Rectal smooth muscle tissue (tissue), 1 donor: ENCODE measurements at regions not wholly inside any gene's neighbourhood (a gene's known extent, or its start where the extent isn't known, plus 50 kb on each side); places are given as distances from the start of the nearest gene placed in this dataset.
"Not testable (repeated sequence)": the region's sequence is repeated elsewhere in the genome, so short reads cannot be mapped to it uniquely, and the experiment has no call there.

Source experiments
- H3K27ac ChIP-seq: one replicate; pipeline ENCODE4 v1.7.0; 2013; ENCODE audit warnings: low read depth, low read length, inconsistent platforms
- H3K27me3 ChIP-seq: one replicate; pipeline ENCODE4 v1.7.0; 2013; ENCODE audit warnings: low read length; ENCODE audit not compliant: control insufficient read depth, insufficient read depth
- H3K36me3 ChIP-seq: one replicate; pipeline ENCODE4 v1.7.0; 2013; ENCODE audit warnings: low read length; ENCODE audit not compliant: control insufficient read depth, insufficient read depth
- H3K4me1 ChIP-seq: one replicate; pipeline ENCODE4 v1.7.0; 2013; ENCODE audit warnings: low read length; ENCODE audit not compliant: control insufficient read depth, insufficient read depth
- H3K4me3 ChIP-seq: one replicate; pipeline ENCODE4 v1.7.0; 2013; ENCODE audit warnings: low read length
- H3K9ac ChIP-seq: one replicate; pipeline ENCODE4 v1.7.0; 2013; ENCODE audit warnings: low read length

GRCh38 chr3:163450698-163451097 lies 1627.6 kb downstream of the SI start:
- no peaks in the 10 kb centered on the region for H3K36me3 ChIP-seq

GRCh38 chr3:163438760-163439159 lies 1639.5 kb downstream of the SI start:
- Histone ChIP-seq H3K27ac (no peak overlapping the region), H3K9ac (no peak overlapping the region), H3K27me3 (no peaks in the 10 kb centered on the region), H3K36me3 (no peaks in the 10 kb centered on the region), H3K4me1 (no peaks in the 10 kb centered on the region), H3K4me3 (no peak overlapping the region)

More at GRCh38 chr3:163450698-163451097, 1627.6 kb downstream of the SI start:
- Histone ChIP-seq H3K4me1 (no peaks in the 10 kb centered on the region), H3K27me3 (no peaks in the 10 kb centered on the region), H3K4me3 (no peak overlapping the region), H3K27ac (no peak overlapping the region), H3K9ac (no peak overlapping the region)

GRCh38 chr3:163422671-163423070 lies 1655.6 kb downstream of the SI start:
- H3K27me3 ChIP-seq = no peaks in the 10 kb centered on the region
- H3K36me3 ChIP-seq = no peaks in the 10 kb centered on the region
- H3K4me1 ChIP-seq = no peaks in the 10 kb centered on the region
- H3K27ac ChIP-seq = no peak overlapping the region
- no peak overlapping the region for H3K9ac ChIP-seq
- no peak overlapping the region for H3K4me3 ChIP-seq

- Histone ChIP-seq H3K27me3 (no peaks in the 10 kb centered on the region), H3K27ac (no peak overlapping the region), H3K4me1 (no peaks in the 10 kb centered on the region), H3K36me3 (no peaks in the 10 kb centered on the region), H3K4me3 (no peak overlapping the region), H3K9ac (no peak overlapping the region)
Observed at GRCh38 chr3:163391407-163392181, 1686.7 kb downstream of the SI start.

- Histone ChIP-seq H3K27ac (no peak overlapping the region), H3K36me3 (no peaks in the 10 kb centered on the region), H3K4me3 (no peak overlapping the region), H3K27me3 (no peaks in the 10 kb centered on the region), H3K9ac (no peak overlapping the region), H3K4me1 (no peaks in the 10 kb centered on the region)
Observed at GRCh38 chr3:163384383-163384782, 1693.9 kb downstream of the SI start.

- no peaks in the 10 kb centered on the region for H3K36me3 ChIP-seq
- H3K4me3 ChIP-seq = no peak overlapping the region
- H3K9ac ChIP-seq = no peak overlapping the region
- H3K4me1 ChIP-seq = no peaks in the 10 kb centered on the region
- no peak overlapping the region for H3K27ac ChIP-seq
- no peaks in the 10 kb centered on the region for H3K27me3 ChIP-seq
Observed at GRCh38 chr3:163382183-163382582, 1696.1 kb downstream of the SI start.

- Histone ChIP-seq H3K9ac (no peak overlapping the region), H3K27ac (no peak overlapping the region), H3K27me3 (no peaks in the 10 kb centered on the region), H3K36me3 (no peaks in the 10 kb centered on the region), H3K4me1 (no peaks in the 10 kb centered on the region), H3K4me3 (no peak overlapping the region)
Observed at GRCh38 chr3:163368168-163368567, 1710.1 kb downstream of the SI start.

GRCh38 chr3:163364717-163365116 lies 1713.6 kb downstream of the SI start:
- H3K4me1 ChIP-seq = no peaks in the 10 kb centered on the region
- no peaks in the 10 kb centered on the region for H3K27me3 ChIP-seq
- no peak overlapping the region for H3K27ac ChIP-seq
- no peak overlapping the region for H3K4me3 ChIP-seq
- no peak overlapping the region for H3K9ac ChIP-seq
- H3K36me3 ChIP-seq = no peaks in the 10 kb centered on the region

GRCh38 chr3:163362151-163362550 lies 1716.1 kb downstream of the SI start:
- Histone ChIP-seq H3K9ac (no peak overlapping the region), H3K27ac (no peak overlapping the region), H3K36me3 (no peaks in the 10 kb centered on the region), H3K4me3 (no peak overlapping the region), H3K4me1 (no peaks in the 10 kb centered on the region), H3K27me3 (no peaks in the 10 kb centered on the region)

- not testable (repeated sequence) for H3K4me3 ChIP-seq, H3K27ac ChIP-seq, H3K36me3 ChIP-seq, H3K27me3 ChIP-seq, H3K4me1 ChIP-seq, H3K9ac ChIP-seq
Observed at GRCh38 chr3:163361357-163361878, 1716.9 kb downstream of the SI start.

GRCh38 chr3:163347944-163348343 lies 1730.4 kb downstream of the SI start:
- Histone ChIP-seq H3K36me3 (no peaks in the 10 kb centered on the region), H3K4me3 (no peak overlapping the region), H3K4me1 (no peaks in the 10 kb centered on the region), H3K27ac (no peak overlapping the region), H3K9ac (no peak overlapping the region), H3K27me3 (no peaks in the 10 kb centered on the region)

GRCh38 chr3:163335429-163335828 lies 1742.9 kb downstream of the SI start:
- no peak overlapping the region for H3K27ac ChIP-seq
- H3K9ac ChIP-seq = no peak overlapping the region
- H3K36me3 ChIP-seq = no peaks in the 10 kb centered on the region
- H3K4me1 ChIP-seq = no peaks in the 10 kb centered on the region
- no peak overlapping the region for H3K4me3 ChIP-seq
- H3K27me3 ChIP-seq = no peaks in the 10 kb centered on the region

GRCh38 chr3:163328680-163329079 lies 1749.6 kb downstream of the SI start:
- no peaks in the 10 kb centered on the region for H3K4me1 ChIP-seq
- H3K4me3 ChIP-seq = no peak overlapping the region
- H3K27me3 ChIP-seq = no peaks in the 10 kb centered on the region
- H3K36me3 ChIP-seq = no peaks in the 10 kb centered on the region
- no peak overlapping the region for H3K9ac ChIP-seq
- no peak overlapping the region for H3K27ac ChIP-seq
